Lower leg skin (tissue), 4 donors: ENCODE measurements at regions not wholly inside any gene's neighbourhood (a gene's known extent, or its start where the extent isn't known, plus 50 kb on each side); places are given as distances from the start of the nearest gene placed in this dataset.

Experiments used
- DNase-seq, 2 donors: peaks; one replicate each; pipeline ENCODE4 v3.0.0-alpha.2; 2019; ENCODE audit warnings: low spot score in 2 of 2
- H3K4me3 ChIP-seq: fragments of 200-600 bp; sonication (generic); 2 replicates; pipeline ENCODE4 v1.5.1; 2017; ENCODE audit warnings: mild to moderate bottlenecking, low read depth; ENCODE audit not compliant: poor library complexity, severe bottlenecking
- POLR2A ChIP-seq, 2 donors: fragments of 450-650 bp; IDR thresholded peaks; one replicate each; pipeline ENCODE4 v1.6.1; 2016 to 2017; ENCODE audit warnings: antibody characterized with exemption in 2 of 2, mild to moderate bottlenecking in 1 of 2, moderate library complexity in 1 of 2
- WGBS, 2 donors: methylation state at CpG; one replicate each; pipeline ENCODE4 v1.1.5; 2018; 5-methylcytosine and 5-hydroxymethylcytosine counted together
- intact Hi-C: fragments of 100-400 bp; cut with DNase I; formaldehyde crosslinking; loops from one replicate; pipeline ENCODE4 v1.15.0; 2023; ENCODE audit warnings: low total_unique reads
- TF ChIP-seq, protein P1 (sequence below), 3 donors: fragments of 450-650 bp; IDR thresholded peaks; one replicate each; pipeline ENCODE4 v1.5.1; 2016; ENCODE audit warnings: antibody characterized with exemption in 3 of 3, mild to moderate bottlenecking in 3 of 3, moderate library complexity in 2 of 3

DNA sequence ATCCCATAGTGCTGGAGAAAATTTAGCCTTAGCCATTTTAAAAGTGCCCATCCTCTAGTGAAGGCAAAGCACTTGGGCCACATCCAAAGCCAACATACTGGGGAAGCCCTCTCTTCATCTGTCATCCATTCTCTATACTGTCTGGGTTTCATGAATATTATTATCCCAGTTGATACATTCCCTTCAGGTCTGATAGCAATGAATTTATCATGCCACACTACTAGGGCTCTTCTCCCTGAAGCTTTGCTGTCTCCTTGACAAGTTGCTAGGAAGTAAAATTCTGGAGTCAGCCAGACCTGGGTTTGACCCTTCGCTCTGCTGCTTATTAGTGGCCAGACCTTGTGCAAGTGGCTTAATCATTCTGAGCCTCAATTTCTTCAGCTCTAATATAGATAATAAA, 1041.4 kb upstream of the ADGRL2 start:
- 90 to 97% methylated on average over 1 of the region's 1 CpG for WGBS, 2 donors
- TF ChIP-seq POLR2A (IDR thresholded peaks at IDR 0.05): no peak
- TF ChIP-seq, protein P1, sequence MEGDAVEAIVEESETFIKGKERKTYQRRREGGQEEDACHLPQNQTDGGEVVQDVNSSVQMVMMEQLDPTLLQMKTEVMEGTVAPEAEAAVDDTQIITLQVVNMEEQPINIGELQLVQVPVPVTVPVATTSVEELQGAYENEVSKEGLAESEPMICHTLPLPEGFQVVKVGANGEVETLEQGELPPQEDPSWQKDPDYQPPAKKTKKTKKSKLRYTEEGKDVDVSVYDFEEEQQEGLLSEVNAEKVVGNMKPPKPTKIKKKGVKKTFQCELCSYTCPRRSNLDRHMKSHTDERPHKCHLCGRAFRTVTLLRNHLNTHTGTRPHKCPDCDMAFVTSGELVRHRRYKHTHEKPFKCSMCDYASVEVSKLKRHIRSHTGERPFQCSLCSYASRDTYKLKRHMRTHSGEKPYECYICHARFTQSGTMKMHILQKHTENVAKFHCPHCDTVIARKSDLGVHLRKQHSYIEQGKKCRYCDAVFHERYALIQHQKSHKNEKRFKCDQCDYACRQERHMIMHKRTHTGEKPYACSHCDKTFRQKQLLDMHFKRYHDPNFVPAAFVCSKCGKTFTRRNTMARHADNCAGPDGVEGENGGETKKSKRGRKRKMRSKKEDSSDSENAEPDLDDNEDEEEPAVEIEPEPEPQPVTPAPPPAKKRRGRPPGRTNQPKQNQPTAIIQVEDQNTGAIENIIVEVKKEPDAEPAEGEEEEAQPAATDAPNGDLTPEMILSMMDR (IDR thresholded peaks at IDR 0.05): no peak
- intact Hi-C loops: no loop called here
- no peak overlapping the region for H3K4me3 ChIP-seq
- no peak for DNase-seq

DNA sequence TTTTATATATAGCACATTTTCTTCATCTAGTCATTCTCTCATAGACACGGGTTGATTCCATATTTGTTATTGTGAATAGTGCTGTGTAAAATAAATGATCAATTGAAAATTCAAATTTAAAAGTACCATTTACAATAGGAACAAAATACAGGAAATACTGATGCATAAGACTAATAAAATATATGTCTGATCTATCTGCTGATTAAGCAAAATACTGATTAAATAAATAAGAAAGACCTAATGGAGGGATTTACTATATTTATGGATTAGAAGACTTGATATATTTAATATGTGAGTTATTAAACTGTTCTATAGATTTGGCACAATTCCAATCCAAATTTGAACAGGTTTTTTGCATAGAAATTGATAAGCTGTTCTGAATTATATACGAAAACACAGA, 1044.8 kb upstream of the ADGRL2 start:
- no peak for DNase-seq
- no peak overlapping the region for H3K4me3 ChIP-seq
- 80 to 87% methylated on average over 2 of the region's 2 CpGs for WGBS, 2 donors
- intact Hi-C loops: no loop called here
- TF ChIP-seq, protein P1 (IDR thresholded peaks at IDR 0.05): no peak
- TF ChIP-seq POLR2A (IDR thresholded peaks at IDR 0.05): no peak

DNA sequence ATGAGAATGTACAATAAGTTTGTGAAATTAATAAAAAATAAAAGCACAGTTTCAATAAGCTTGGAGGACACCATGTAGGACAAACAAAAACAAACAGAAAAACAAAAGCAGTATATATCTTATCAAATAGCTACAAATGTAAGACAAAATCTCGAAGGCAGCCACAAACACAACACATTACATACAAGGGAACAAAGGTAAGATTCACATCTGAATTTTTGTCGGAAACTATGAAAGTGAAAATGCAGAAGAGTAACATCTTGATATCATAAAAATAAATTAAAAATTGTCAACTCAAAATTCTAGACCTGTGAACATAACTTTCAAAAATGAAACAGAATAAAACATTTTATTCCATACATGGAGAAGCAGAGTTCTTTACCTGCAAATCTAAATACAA, 1049.5 kb upstream of the ADGRL2 start:
- no peak for TF ChIP-seq POLR2A (IDR thresholded peaks at IDR 0.05)
- TF ChIP-seq, protein P1 (IDR thresholded peaks at IDR 0.05): no peak
- no peak for DNase-seq
- 86 to 89% methylated on average over 2 of the region's 2 CpGs for WGBS, 2 donors

DNA sequence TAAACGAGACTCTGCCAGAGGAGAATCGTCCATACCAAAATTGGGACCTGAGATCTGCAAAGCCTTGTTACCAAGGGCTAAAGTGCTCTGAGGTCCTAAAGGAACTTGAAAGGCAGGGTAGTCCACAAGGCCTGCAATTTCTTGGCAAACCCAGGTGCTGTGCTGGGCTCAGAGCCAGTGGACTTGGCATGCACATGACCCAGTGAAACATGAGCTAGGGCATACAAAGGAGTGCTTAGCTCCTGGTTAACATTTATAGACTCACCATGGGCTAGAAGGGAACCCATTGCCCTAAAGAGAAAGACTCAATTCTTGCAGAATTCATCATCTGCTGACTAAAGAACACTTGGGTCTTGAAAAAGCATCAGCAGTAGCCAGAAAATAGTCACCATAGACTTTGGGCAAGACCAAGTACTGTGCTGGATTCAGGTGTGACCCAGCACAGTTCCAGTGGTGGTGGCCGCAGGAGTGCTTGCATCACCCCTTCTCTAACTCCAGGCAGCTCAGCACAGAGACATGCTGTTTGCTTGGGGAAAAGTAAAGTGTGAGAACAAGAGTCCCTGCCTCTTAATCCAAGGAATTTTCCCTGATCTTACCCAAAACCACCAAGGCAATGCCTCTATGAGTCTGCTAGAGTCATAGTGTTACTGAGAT, 1069.4 kb upstream of the ADGRL2 start:
- no peak overlapping the region for H3K4me3 ChIP-seq
- intact Hi-C loops: no loop called here
- TF ChIP-seq, protein P1 (IDR thresholded peaks at IDR 0.05): no peak
- no peak for TF ChIP-seq POLR2A (IDR thresholded peaks at IDR 0.05)
- DNase-seq: no peak
- 77 to 90% methylated on average over 3 of the region's 3 CpGs for WGBS, 2 donors

More for the DNA sequence above, 1049.5 kb upstream of the ADGRL2 start:
- no peak overlapping the region for H3K4me3 ChIP-seq
- intact Hi-C loops: no loop called here

DNA sequence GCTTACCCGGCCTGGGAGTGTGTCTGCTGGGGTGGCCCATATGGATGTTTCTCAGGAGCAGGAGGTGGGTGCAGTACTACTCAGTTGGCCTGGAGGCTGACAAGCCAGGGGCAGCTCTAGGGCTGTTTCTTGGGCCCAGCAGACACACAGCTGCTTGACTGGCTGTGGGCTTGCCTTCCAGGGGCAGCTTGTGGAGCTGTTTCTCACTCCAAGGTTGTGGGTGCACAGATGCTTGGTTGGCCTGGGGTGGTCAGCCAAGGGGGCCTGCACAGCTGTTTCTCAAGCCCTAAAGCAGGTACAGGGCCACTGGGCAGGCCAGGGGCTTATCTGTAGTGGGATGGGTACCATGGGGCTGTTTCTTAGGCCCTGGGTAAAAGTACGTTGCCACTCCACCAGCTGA, 1078.1 kb upstream of the ADGRL2 start:
- intact Hi-C loops: no loop called here
- no peak for TF ChIP-seq POLR2A (IDR thresholded peaks at IDR 0.05)
- TF ChIP-seq, protein P1 (IDR thresholded peaks at IDR 0.05): no peak
- H3K4me3 ChIP-seq: no peak overlapping the region
- 88 to 100% methylated on average over 2 of the region's 2 CpGs for WGBS, 2 donors
- DNase-seq: no peak

DNA sequence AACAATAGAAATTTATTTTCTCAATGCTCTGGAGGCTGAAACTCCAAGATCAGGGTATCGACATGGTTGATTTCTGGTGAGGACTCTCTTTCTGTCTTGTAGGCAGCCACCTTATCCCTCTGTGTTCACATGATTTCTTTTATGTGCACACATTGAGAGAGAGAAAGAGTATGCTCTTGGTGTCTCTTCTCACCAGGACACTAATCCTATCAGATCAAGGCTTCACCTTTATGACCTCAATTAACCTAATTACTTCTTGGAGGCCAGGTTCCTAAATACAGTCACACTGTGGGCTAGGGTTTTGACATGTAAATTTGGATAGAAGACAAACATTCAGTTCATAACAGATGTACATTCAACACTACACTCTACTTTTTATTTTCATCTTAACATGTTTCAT, 1094.2 kb upstream of the ADGRL2 start:
- intact Hi-C loops: no loop called here
- no peak for DNase-seq
- H3K4me3 ChIP-seq: no peak overlapping the region
- TF ChIP-seq, protein P1 (IDR thresholded peaks at IDR 0.05): no peak
- no peak for TF ChIP-seq POLR2A (IDR thresholded peaks at IDR 0.05)
- 84 to 87% methylated on average over 1 of the region's 1 CpG for WGBS, 2 donors
